PC-3 (cell line): ENCODE measurements at regions not wholly inside any gene's neighbourhood (a gene's known extent, or its start where the extent isn't known, plus 50 kb on each side); places are given as distances from the start of the nearest gene placed in this dataset.
"Not testable (repeated sequence)": the region's sequence is repeated elsewhere in the genome, so short reads cannot be mapped to it uniquely, and the experiment has no call there.

ENCODE experiments used
- ATAC-seq: fragments of 200-7000 bp; cut with Tn5 transposase; 2 replicates; pipeline ENCODE4 v1.9.1; 2020; ENCODE audit warnings: mild to moderate bottlenecking, moderate library complexity
- BruUV-seq: library from RNA; stranded (reverse); fragments of 400-500 nt; replicated peaks from 2 replicates; lab custom pipeline; 2021; lab: Mats Ljungman, UMichigan
- CTCF ChIA-PET: fragments of 300-600 bp; sonication (Branson Sonifier 250); formaldehyde crosslinking; loops from one replicate; lab custom pipeline; 2022; ENCODE audit warnings: antibody characterized with exemption; lab: Charles Lee
- POLR2A ChIA-PET: fragments of 300-600 bp; sonication (Branson Sonifier 250); formaldehyde crosslinking; loops from one replicate; lab custom pipeline; 2022; ENCODE audit warnings: antibody characterized with exemption; ENCODE audit not compliant: unreplicated experiment; lab: Charles Lee
- DNase-seq: peaks from one replicate; pipeline ENCODE4 v3.0.0-alpha.2; 2015
- H2AFZ ChIP-seq: fragments of 300-600 bp; sonication (generic); 2 replicates; pipeline ENCODE4 v1.6.0; 2016; ENCODE audit warnings: antibody characterized with exemption, low read length
- H3F3A ChIP-seq: fragments of 300-600 bp; sonication (generic); one replicate; pipeline ENCODE4 v1.6.0; 2017; ENCODE audit warnings: antibody characterized with exemption, low read length, control low read depth, mild to moderate bottlenecking; ENCODE audit not compliant: unreplicated experiment
- H3K27ac ChIP-seq: fragments of 300-600 bp; sonication (generic); 2 replicates; pipeline ENCODE4 v1.5.1; 2016; ENCODE audit warnings: mild to moderate bottlenecking, low read length
- H3K27me3 ChIP-seq: fragments of 300-600 bp; sonication (generic); 2 replicates; pipeline ENCODE4 v1.6.1; 2016; ENCODE audit warnings: low read length, mixed read lengths
- H3K36me3 ChIP-seq: fragments of 300-600 bp; sonication (generic); 2 replicates; pipeline ENCODE4 v1.6.1; 2016; ENCODE audit warnings: low read depth, mixed run types, low read length, mixed read lengths
- H3K4me1 ChIP-seq: fragments of 300-600 bp; sonication (generic); 2 replicates; pipeline ENCODE4 v1.5.1; 2016; ENCODE audit warnings: low read length; ENCODE audit not compliant: insufficient read depth
- H3K4me2 ChIP-seq: fragments of 300-600 bp; sonication (generic); 2 replicates; pipeline ENCODE4 v1.6.0; 2016; ENCODE audit warnings: low read length
- H3K4me3 ChIP-seq: fragments of 300-600 bp; sonication (generic); 2 replicates; pipeline ENCODE4 v1.5.1; 2016; ENCODE audit warnings: mild to moderate bottlenecking, low read length, mixed read lengths
- H3K79me2 ChIP-seq: fragments of 300-600 bp; sonication (generic); 2 replicates; pipeline ENCODE4 v1.6.1; 2017; ENCODE audit warnings: low read length, mixed read lengths
- H3K9ac ChIP-seq: fragments of 300-600 bp; sonication (generic); 2 replicates; pipeline ENCODE4 v1.6.0; 2016; ENCODE audit warnings: mild to moderate bottlenecking, low read length
- H3K9me2 ChIP-seq: fragments of 300-600 bp; sonication (generic); replicated peaks from 2 replicates; pipeline ENCODE4 v1.6.1; 2016; ENCODE audit warnings: mixed run types, low read length, mixed read lengths
- H3K9me3 ChIP-seq: fragments of 300-600 bp; sonication (generic); 2 replicates; pipeline ENCODE4 v1.6.1; 2016; ENCODE audit warnings: low read length, mixed read lengths
- H4K20me1 ChIP-seq: fragments of 300-600 bp; sonication (generic); 2 replicates; pipeline ENCODE4 v1.6.1; 2016; ENCODE audit warnings: low read length, mixed read lengths
- CTCF ChIP-seq: fragments of 300-600 bp; sonication (generic); conservative IDR thresholded peaks from 2 replicates; pipeline ENCODE4 v1.5.1; 2017; ENCODE audit warnings: antibody characterized with exemption, low read depth, mild to moderate bottlenecking, low read length
- EZH2 ChIP-seq: fragments of 300-600 bp; sonication (generic); IDR thresholded peaks from one replicate; pipeline ENCODE4 v1.6.1; 2017; ENCODE audit warnings: antibody characterized with exemption, mild to moderate bottlenecking, low read length; ENCODE audit not compliant: unreplicated experiment
- EZH2phosphoT487 ChIP-seq: fragments of 300-600 bp; sonication (generic); IDR thresholded peaks from 2 replicates; pipeline ENCODE4 v1.6.1; 2018; ENCODE audit warnings: mild to moderate bottlenecking, antibody characterized with exemption, low read length, borderline replicate concordance
- intact Hi-C: fragments of 100-400 bp; cut with micrococcal nuclease; formaldehyde crosslinking; loops from 2 replicates; pipeline ENCODE4 v1.9.0; 2023

- H3K4me2 ChIP-seq = no peak overlapping the region
- H4K20me1 ChIP-seq = no peaks in the 10 kb centered on the region
- H3K27ac ChIP-seq = no peak overlapping the region
- DNase-seq (no peak), ATAC-seq (no peak)
- no peak overlapping the region for H3K9ac ChIP-seq
- CTCF ChIA-PET = no interaction called here
- H3K4me3 ChIP-seq = no peak overlapping the region
- no TSS peak for BruUV-seq
- H3K9me2 ChIP-seq = no peaks in the 10 kb centered on the region
- H3K9me3 ChIP-seq = no peaks in the 10 kb centered on the region; the same call in 1 of the 2 replicates
- H2AFZ ChIP-seq = no peak overlapping the region
- H3F3A ChIP-seq = no peaks in the 10 kb centered on the region
- H3K27me3 ChIP-seq = no peaks in the 10 kb centered on the region
- no peaks in the 10 kb centered on the region for H3K79me2 ChIP-seq
- H3K36me3 ChIP-seq = no peaks in the 10 kb centered on the region
- intact Hi-C loops = no loop called here
- no peaks in the 10 kb centered on the region for H3K4me1 ChIP-seq
- POLR2A ChIA-PET = no interaction called here
- TF ChIP-seq EZH2phosphoT487 (no peak), CTCF (no peak), EZH2 (no peak)
Observed at GRCh38 chr19:28687296-28687695, 525.7 kb downstream of the UQCRFS1 start.

- intact Hi-C loops = no loop called here
- no peak overlapping the region for H3K9ac ChIP-seq
- no peaks in the 10 kb centered on the region for H3K4me1 ChIP-seq
- no peak overlapping the region for H3K4me2 ChIP-seq
- H3F3A ChIP-seq = no peaks in the 10 kb centered on the region
- H3K79me2 ChIP-seq = no peaks in the 10 kb centered on the region
- no peaks in the 10 kb centered on the region; the same call in 1 of the 2 replicates for H3K9me3 ChIP-seq
- no peak overlapping the region for H2AFZ ChIP-seq
- H3K27ac ChIP-seq = no peak overlapping the region
- DNase-seq (no peak), ATAC-seq (no peak)
- no peak for TF ChIP-seq EZH2
- no peak for TF ChIP-seq CTCF
- TF ChIP-seq EZH2phosphoT487 = no peak
- CTCF ChIA-PET = no interaction called here
- H3K9me2 ChIP-seq = no peaks in the 10 kb centered on the region
- POLR2A ChIA-PET = no interaction called here
- no peaks in the 10 kb centered on the region for H3K36me3 ChIP-seq
- no peaks in the 10 kb centered on the region for H3K27me3 ChIP-seq
- no peaks in the 10 kb centered on the region for H4K20me1 ChIP-seq
- H3K4me3 ChIP-seq = no peak overlapping the region
- no TSS peak for BruUV-seq
Observed at GRCh38 chr19:28686756-28687155, 526.2 kb downstream of the UQCRFS1 start.

- no TSS peak for BruUV-seq
- no peak for ATAC-seq
Observed at GRCh38 chr19:28685802-28686201, 527.1 kb downstream of the UQCRFS1 start.

GRCh38 chr19:28685077-28685476 is 527.9 kb downstream of the UQCRFS1 start:
- H3K79me2 ChIP-seq, POLR2A ChIA-PET, H3K4me3 ChIP-seq, H3K9me2 ChIP-seq, H3K27me3 ChIP-seq, H3K9ac ChIP-seq, ATAC-seq, H3K4me2 ChIP-seq, DNase-seq, CTCF ChIA-PET, H3K36me3 ChIP-seq, H3F3A ChIP-seq, intact Hi-C loops, BruUV-seq, H2AFZ ChIP-seq, H3K27ac ChIP-seq, H3K4me1 ChIP-seq, H3K9me3 ChIP-seq, H4K20me1 ChIP-seq: not testable (repeated sequence)

More at GRCh38 chr19:28685802-28686201, 527.1 kb downstream of the UQCRFS1 start:
- no peaks in the 10 kb centered on the region for H4K20me1 ChIP-seq
- ChIA-PET CTCF (no interaction called here), POLR2A (no interaction called here)
- H3K27me3 ChIP-seq = no peaks in the 10 kb centered on the region
- no peaks in the 10 kb centered on the region; the same call in 1 of the 2 replicates for H3K9me3 ChIP-seq
- H3K9me2 ChIP-seq = no peaks in the 10 kb centered on the region
- H2AFZ ChIP-seq = no peak overlapping the region
- no peak overlapping the region for H3K9ac ChIP-seq
- TF ChIP-seq CTCF (no peak), EZH2 (no peak), EZH2phosphoT487 (no peak)
- H3F3A ChIP-seq = no peaks in the 10 kb centered on the region
- H3K79me2 ChIP-seq = no peaks in the 10 kb centered on the region
- intact Hi-C loops = no loop called here
- H3K4me2 ChIP-seq = no peak overlapping the region
- no peak for DNase-seq
- H3K4me1 ChIP-seq = no peaks in the 10 kb centered on the region
- H3K4me3 ChIP-seq = no peak overlapping the region
- no peak overlapping the region for H3K27ac ChIP-seq
- no peaks in the 10 kb centered on the region for H3K36me3 ChIP-seq
